Small intestine (tissue), 7 donors: ENCODE measurements at regions not wholly inside any gene's neighbourhood (a gene's known extent, or its start where the extent isn't known, plus 50 kb on each side); places are given as distances from the start of the nearest gene placed in this dataset.
A peak's percentile ranks its signal among the peaks of the same experiment; 100 is the strongest.

Source experiments
- DNase-seq, 2 donors: peaks; one replicate each; pipeline versions ENCODE4 v3.0.0 to v3.0.0-alpha.2; 2013
- FAIRE-seq: peaks from 2 replicates; lab custom pipeline; 2012; peaks lifted over from hg19 to GRCh38; lab: Jason Lieb, UNC
- H3K27ac ChIP-seq, 3 donors: one replicate each; pipeline ENCODE4 v1.5.1; 2013; ENCODE audit warnings: low read length in 2 of 3, mild to moderate bottlenecking in 2 of 3, control low read depth in 1 of 3, inconsistent platforms in 1 of 3, low read depth in 1 of 3, moderate library complexity in 1 of 3
- H3K27me3 ChIP-seq, 3 donors: one replicate each; pipeline ENCODE4 v1.6.1; 2013; ENCODE audit warnings: low read length in 3 of 3, inconsistent platforms in 1 of 3; ENCODE audit not compliant: control insufficient read depth in 3 of 3, insufficient read depth in 3 of 3
- H3K36me3 ChIP-seq, 3 donors: one replicate each; pipeline ENCODE4 v1.6.1; 2013; ENCODE audit warnings: low read length in 3 of 3, inconsistent platforms in 1 of 3, low read depth in 1 of 3, mild to moderate bottlenecking in 1 of 3, moderate library complexity in 1 of 3; ENCODE audit not compliant: control insufficient read depth in 3 of 3, insufficient read depth in 2 of 3
- H3K4me1 ChIP-seq, 3 donors: one replicate each; pipeline ENCODE4 v1.6.1; 2013; ENCODE audit warnings: low read length in 2 of 3, inconsistent platforms in 1 of 3, low read depth in 1 of 3, mild to moderate bottlenecking in 1 of 3, moderate library complexity in 1 of 3; ENCODE audit not compliant: control insufficient read depth in 3 of 3, insufficient read depth in 2 of 3
- H3K4me3 ChIP-seq, 3 donors: one replicate each; pipeline ENCODE4 v1.5.1; 2013; ENCODE audit warnings: low read length in 3 of 3, control low read depth in 1 of 3, inconsistent platforms in 1 of 3, low read depth in 1 of 3, mild to moderate bottlenecking in 1 of 3, moderate library complexity in 1 of 3
- H3K9me3 ChIP-seq, 2 donors: one replicate each; pipeline ENCODE4 v1.6.1; 2013; ENCODE audit warnings: low read depth in 1 of 2, low read length in 1 of 2; ENCODE audit not compliant: control insufficient read depth in 2 of 2, insufficient read depth in 1 of 2
- WGBS, 3 donors: extraction: QIAGEN DNeasy Blood & Tissue Kit; methylation state at CpG; one replicate each; pipeline ENCODE4 v1.1.7; 2013; 5-methylcytosine and 5-hydroxymethylcytosine counted together
- donor health status: healthy with polysubstance abuse.
- donor health status: control.
- donor health status: control.
- donor health status: Bipolar disorder and iron deficiency.
- donor health status: healthy.

- Histone ChIP-seq H3K4me3 (no peak overlapping the region), H3K27me3 (peaks cover 0 to 3% (median 0%) of the 10 kb centered on the region in 3 donors), H3K27ac (no peak overlapping the region), H3K4me1 (no peaks in the 10 kb centered on the region), H3K9me3 (no peaks in the 10 kb centered on the region), H3K36me3 (no peaks in the 10 kb centered on the region)
- DNase-seq (no peak), FAIRE-seq (no peak)
- 70 to 72% (median 70%) methylated on average over 5 of the region's 5 CpGs for WGBS, 3 donors
Observed at GRCh38 chr12:125530876-125531275, 465.6 kb downstream of the AACS start.

- Histone ChIP-seq H3K27ac (no peak overlapping the region), H3K4me3 (no peak overlapping the region), H3K4me1 (no peaks in the 10 kb centered on the region), H3K27me3 (peaks cover 0 to 3% (median 0%) of the 10 kb centered on the region in 3 donors), H3K9me3 (no peaks in the 10 kb centered on the region), H3K36me3 (no peaks in the 10 kb centered on the region)
- 81 to 87% (median 83%) methylated on average over 7 of the region's 7 CpGs for WGBS, 3 donors
- DNase-seq = no peak
- no peak for FAIRE-seq
Observed at GRCh38 chr12:125531574-125531973, 466.3 kb downstream of the AACS start.

DNA sequence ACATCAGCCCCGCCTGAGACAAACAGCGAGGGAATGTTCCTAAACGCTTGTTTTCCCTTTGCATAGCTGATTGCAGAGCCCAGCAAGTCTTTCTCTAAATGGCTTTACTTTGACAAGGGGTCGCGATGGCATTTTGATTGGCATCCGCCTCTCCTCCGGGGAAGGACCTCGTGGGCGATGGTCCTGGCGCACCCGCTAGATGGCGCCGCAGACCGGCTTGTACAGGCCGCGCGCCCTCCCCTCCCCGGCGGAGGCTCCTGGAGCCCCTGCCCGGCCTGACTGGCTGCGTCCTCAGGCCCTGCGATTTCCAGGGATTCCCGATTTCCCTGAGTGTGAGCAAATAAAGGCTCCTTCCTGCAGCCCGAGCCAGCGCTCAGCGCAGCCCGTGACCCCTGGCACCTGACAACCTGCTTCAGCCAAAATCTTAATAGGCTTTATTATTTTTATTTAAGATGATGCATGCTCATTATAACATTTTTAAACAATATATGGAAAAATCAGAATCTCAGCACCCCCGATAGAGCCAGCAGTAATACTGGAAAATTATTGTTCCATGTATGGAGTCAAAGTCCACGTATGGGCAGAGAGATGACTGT, 468.3 kb downstream of the AACS start:
- DNase-seq (peak in 1 of 2 donors; percentile 27), FAIRE-seq (no peak)
- H3K36me3 ChIP-seq = no peaks in the 10 kb centered on the region
- WGBS, 3 donors = 8 to 13% (median 11%) methylated on average over 28 to 29 of the region's 29 CpGs
- no peak overlapping the region for H3K27ac ChIP-seq
- H3K4me3 ChIP-seq = no peak overlapping the region
- H3K4me1 ChIP-seq = no peaks in the 10 kb centered on the region
- peaks cover 0 to 3% (median 0%) of the 10 kb centered on the region in 3 donors for H3K27me3 ChIP-seq
- no peaks in the 10 kb centered on the region for H3K9me3 ChIP-seq

GRCh38 chr12:125538401-125539199, 473.4 kb downstream of the AACS start:
- Histone ChIP-seq H3K27ac (no peak overlapping the region), H3K4me1 (no peaks in the 10 kb centered on the region), H3K4me3 (no peak overlapping the region), H3K36me3 (no peaks in the 10 kb centered on the region), H3K9me3 (no peaks in the 10 kb centered on the region), H3K27me3 (no peaks in the 10 kb centered on the region)
- DNase-seq = no peak
- WGBS, 3 donors = 73 to 78% (median 76%) methylated on average over 11 of the region's 11 CpGs
- no peak for FAIRE-seq

DNA sequence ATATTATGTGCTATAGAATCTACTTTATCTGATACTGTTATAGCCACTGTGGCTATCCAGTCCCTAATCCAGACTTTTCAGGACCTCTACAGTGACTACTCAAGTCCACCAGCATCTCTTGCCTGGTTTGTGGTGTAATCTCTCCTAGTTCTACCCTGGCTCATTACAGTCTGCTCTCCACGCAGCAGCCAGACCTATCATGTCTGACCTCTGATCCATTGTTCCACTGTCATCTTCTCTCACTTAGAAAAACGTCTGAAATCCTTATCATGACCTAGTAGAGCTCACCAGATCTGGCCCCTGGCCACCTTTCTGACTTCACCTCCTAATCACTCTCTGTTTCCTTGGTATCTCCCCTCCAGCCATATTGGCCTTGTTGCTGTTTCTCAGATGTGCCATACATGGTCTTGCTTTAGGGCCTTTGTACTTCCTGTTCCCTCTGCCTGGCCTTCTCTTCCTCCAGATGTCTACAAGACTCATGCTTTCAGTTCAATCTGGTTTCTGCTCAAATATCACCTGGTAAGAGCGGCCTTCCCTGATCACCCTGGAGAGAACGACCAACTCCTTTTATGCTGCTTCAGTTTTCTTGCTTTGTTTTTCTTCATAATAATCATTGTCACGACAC, 475.5 kb downstream of the AACS start:
- FAIRE-seq (no peak), DNase-seq (no peak)
- no peaks in the 10 kb centered on the region for H3K9me3 ChIP-seq
- H3K4me1 ChIP-seq = no peaks in the 10 kb centered on the region
- 58 to 65% (median 59%) methylated on average over 5 of the region's 5 CpGs for WGBS, 3 donors
- no peak overlapping the region for H3K4me3 ChIP-seq
- no peak overlapping the region for H3K27ac ChIP-seq
- no peaks in the 10 kb centered on the region for H3K36me3 ChIP-seq
- H3K27me3 ChIP-seq = no peaks in the 10 kb centered on the region

GRCh38 chr12:125544960-125545359, 479.7 kb downstream of the AACS start:
- FAIRE-seq = no peak
- 71 to 86% (median 74%) methylated on average over 3 of the region's 3 CpGs for WGBS, 3 donors

GRCh38 chr12:125549171-125549570, 483.9 kb downstream of the AACS start:
- 63 to 70% (median 66%) methylated on average over 4 of the region's 4 CpGs for WGBS, 3 donors
- FAIRE-seq = no peak

More at GRCh38 chr12:125544960-125545359, 479.7 kb downstream of the AACS start:
- no peak for DNase-seq
- Histone ChIP-seq H3K27me3 (peaks cover 0 to 4% (median 0%) of the 10 kb centered on the region in 3 donors), H3K4me1 (no peaks in the 10 kb centered on the region), H3K27ac (no peak overlapping the region), H3K9me3 (peaks cover 0 to 2% of the 10 kb centered on the region in 2 donors), H3K4me3 (no peak overlapping the region), H3K36me3 (no peaks in the 10 kb centered on the region)

GRCh38 chr12:125549836-125550235, 484.6 kb downstream of the AACS start:
- peaks cover 0 to 6% (median 0%) of the 10 kb centered on the region in 3 donors for H3K27me3 ChIP-seq
- no peak for FAIRE-seq
- no peak for DNase-seq
- H3K9me3 ChIP-seq = peaks cover 0 to 3% of the 10 kb centered on the region in 2 donors
- H3K36me3 ChIP-seq = no peaks in the 10 kb centered on the region
- WGBS, 3 donors = 60 to 70% (median 63%) methylated on average over 4 of the region's 4 CpGs
- H3K4me1 ChIP-seq = no peaks in the 10 kb centered on the region
- no peak overlapping the region for H3K27ac ChIP-seq
- no peak overlapping the region for H3K4me3 ChIP-seq

More at GRCh38 chr12:125549171-125549570, 483.9 kb downstream of the AACS start:
- H3K4me1 ChIP-seq = no peaks in the 10 kb centered on the region
- peaks cover 0 to 3% of the 10 kb centered on the region in 2 donors for H3K9me3 ChIP-seq
- no peaks in the 10 kb centered on the region for H3K36me3 ChIP-seq
- no peak overlapping the region for H3K27ac ChIP-seq
- peaks cover 0 to 6% (median 0%) of the 10 kb centered on the region in 3 donors for H3K27me3 ChIP-seq
- no peak overlapping the region for H3K4me3 ChIP-seq
- no peak for DNase-seq
